HEK293 (cell line): ENCODE measurements at regions not wholly inside any gene's neighbourhood (a gene's known extent, or its start where the extent isn't known, plus 50 kb on each side); places are given as distances from the start of the nearest gene placed in this dataset.

Source experiments
- CTCF ChIA-PET: fragments of 350-600 bp; formaldehyde crosslinking; extraction: SDS; loops from one replicate; lab custom pipeline; 2021; ENCODE audit warnings: antibody characterized with exemption; lab: Yijun Ruan, JAX
- POLR2A ChIA-PET: fragments of 300-600 bp; formaldehyde crosslinking; extraction: SDS; loops from one replicate; lab custom pipeline; 2020; ENCODE audit warnings: antibody characterized with exemption, inconsistent platforms; lab: Yijun Ruan, JAX
- H3K27ac ChIP-seq: fragments of 200-500 bp; sonication (Bioruptor generic); 2 replicates; pipeline ENCODE4 v1.5.1; 2014; ENCODE audit warnings: low read depth, low read length, control low read depth, inconsistent platforms; ENCODE audit errors: extremely low read depth
- H3K36me3 ChIP-seq, 2 experiments: fragments of 200-500 bp in 1 of 2; sonication (Bioruptor generic) in 1 of 2; 1 replicate in 1 of 2; 2 replicates in 1 of 2; pipeline ENCODE4 v1.5.1; 2014 to 2017; ENCODE audit warnings: inconsistent platforms in 2 of 2, low read length in 2 of 2; ENCODE audit not compliant: control insufficient read depth in 2 of 2, insufficient read depth in 1 of 2
- H3K4me1 ChIP-seq: fragments of 200-500 bp; sonication (Bioruptor generic); 2 replicates; pipeline ENCODE4 v1.5.1; 2014; ENCODE audit warnings: mild to moderate bottlenecking, low read length, inconsistent platforms; ENCODE audit not compliant: control insufficient read depth, insufficient read depth
- H3K4me3 ChIP-seq: 2 replicates; pipeline ENCODE4 v1.5.1; 2011; ENCODE audit warnings: low read depth, mild to moderate bottlenecking, control low read depth, low read length, moderate library complexity
- H3K9me3 ChIP-seq: fragments of 200-500 bp; sonication (Bioruptor generic); 2 replicates; pipeline ENCODE4 v1.5.1; 2014; ENCODE audit warnings: low read depth, low read length, inconsistent platforms; ENCODE audit not compliant: control insufficient read depth, insufficient read depth
- HOXD13 ChIP-seq: sonication (generic); formaldehyde crosslinking; IDR thresholded peaks from 2 replicates; pipeline ENCODE4 v1.8.0; 2022; ENCODE audit warnings: missing genetic modification reagents, borderline replicate concordance
- KLF10 ChIP-seq: fragments of 450-650 bp; IDR thresholded peaks from 2 replicates; pipeline ENCODE4 v1.5.1; 2018; ENCODE audit warnings: missing biosample characterization, mild to moderate bottlenecking, missing genetic modification characterization
- KLF16 ChIP-seq: fragments of 450-650 bp; formaldehyde crosslinking; IDR thresholded peaks from 2 replicates; pipeline ENCODE4 v1.5.1; 2017; ENCODE audit warnings: missing biosample characterization, missing genetic modification characterization
- KLF17 ChIP-seq: fragments of 450-650 bp; formaldehyde crosslinking; IDR thresholded peaks from 2 replicates; pipeline ENCODE4 v1.5.1; 2016; ENCODE audit warnings: missing biosample characterization, missing genetic modification characterization
- KLF7 ChIP-seq: fragments of 450-650 bp; formaldehyde crosslinking; IDR thresholded peaks from 2 replicates; pipeline ENCODE4 v1.5.1; 2016; ENCODE audit warnings: missing biosample characterization, missing genetic modification characterization, borderline replicate concordance
- MEIS1 ChIP-seq: sonication (generic); formaldehyde crosslinking; IDR thresholded peaks from 2 replicates; pipeline ENCODE4 v1.8.1; 2022; ENCODE audit warnings: missing genetic modification reagents, mild to moderate bottlenecking, borderline replicate concordance
- PRDM1 ChIP-seq: fragments of 450-650 bp; formaldehyde crosslinking; IDR thresholded peaks from 2 replicates; pipeline ENCODE4; 2016; ENCODE audit warnings: missing biosample characterization, missing genetic modification characterization
- SCRT2 ChIP-seq: fragments of 450-650 bp; formaldehyde crosslinking; IDR thresholded peaks from 2 replicates; pipeline ENCODE4 v1.5.1; 2016; ENCODE audit warnings: missing biosample characterization, missing genetic modification characterization
- ZBTB44 ChIP-seq: fragments of 450-650 bp; IDR thresholded peaks from 2 replicates; pipeline ENCODE4 v1.5.1; 2018; ENCODE audit warnings: missing biosample characterization, mild to moderate bottlenecking, missing genetic modification characterization
- ZBTB6 ChIP-seq: fragments of 450-650 bp; formaldehyde crosslinking; IDR thresholded peaks from 2 replicates; pipeline ENCODE4 v1.5.1; 2017; ENCODE audit warnings: missing biosample characterization, missing genetic modification characterization
- ZNF10 ChIP-seq: fragments of 450-650 bp; formaldehyde crosslinking; IDR thresholded peaks from 2 replicates; pipeline ENCODE4 v1.5.1; 2017; ENCODE audit warnings: missing biosample characterization, missing genetic modification characterization
- ZNF133 ChIP-seq: fragments of 450-650 bp; formaldehyde crosslinking; IDR thresholded peaks from 2 replicates; pipeline ENCODE4 v1.5.1; 2016; ENCODE audit warnings: missing biosample characterization, missing genetic modification characterization
- ZNF174 ChIP-seq: fragments of 450-650 bp; formaldehyde crosslinking; IDR thresholded peaks from 2 replicates; pipeline ENCODE4 v1.5.0; 2017; ENCODE audit warnings: missing biosample characterization, mild to moderate bottlenecking, missing genetic modification characterization
- ZNF2 ChIP-seq: fragments of 450-650 bp; formaldehyde crosslinking; IDR thresholded peaks from 2 replicates; pipeline ENCODE4 v1.5.1; 2016; ENCODE audit warnings: missing biosample characterization, missing genetic modification characterization
- ZNF223 ChIP-seq: fragments of 450-650 bp; formaldehyde crosslinking; IDR thresholded peaks from 2 replicates; pipeline ENCODE4 v1.5.1; 2016; ENCODE audit warnings: missing biosample characterization, missing genetic modification characterization
- ZNF274 ChIP-seq, 2 experiments: fragments of 200-500 bp in 1 of 2; fragments of 450-650 bp in 1 of 2; sonication (Bioruptor generic) in 1 of 2; formaldehyde crosslinking in 1 of 2; IDR thresholded peaks; 2 replicates each; pipeline versions ENCODE4 v1.5.1 to v1.6.1; 2014 to 2016; ENCODE audit warnings: borderline replicate concordance in 1 of 2, inconsistent platforms in 1 of 2, low read length in 1 of 2, missing biosample characterization in 1 of 2, missing genetic modification characterization in 1 of 2
- ZNF423 ChIP-seq: fragments of 450-650 bp; formaldehyde crosslinking; IDR thresholded peaks from 2 replicates; pipeline ENCODE4 v1.5.1; 2016; ENCODE audit warnings: missing biosample characterization, missing genetic modification characterization
- ZNF433 ChIP-seq: fragments of 450-650 bp; formaldehyde crosslinking; IDR thresholded peaks from 2 replicates; pipeline ENCODE4 v1.5.1; 2016; ENCODE audit warnings: missing biosample characterization, missing genetic modification characterization, low read depth
- ZNF518A ChIP-seq: fragments of 450-650 bp; formaldehyde crosslinking; conservative IDR thresholded peaks from 2 replicates; pipeline ENCODE4 v1.5.1; 2016; ENCODE audit warnings: low read depth, missing biosample characterization, missing genetic modification characterization
- ZNF629 ChIP-seq: fragments of 450-650 bp; formaldehyde crosslinking; IDR thresholded peaks from 2 replicates; pipeline ENCODE4 v1.5.1; 2017; ENCODE audit warnings: missing biosample characterization, missing genetic modification characterization
- ZNF747 ChIP-seq: fragments of 450-650 bp; formaldehyde crosslinking; IDR thresholded peaks from 2 replicates; pipeline ENCODE4 v1.5.1; 2016; ENCODE audit warnings: missing biosample characterization, missing genetic modification characterization
- ZNF785 ChIP-seq: fragments of 450-650 bp; formaldehyde crosslinking; IDR thresholded peaks from 2 replicates; pipeline ENCODE4 v1.5.1; 2016; ENCODE audit warnings: missing biosample characterization, missing genetic modification characterization
- ZSCAN23 ChIP-seq: fragments of 450-650 bp; formaldehyde crosslinking; IDR thresholded peaks from 2 replicates; pipeline ENCODE4 v1.5.1; 2016; ENCODE audit warnings: missing biosample characterization, missing genetic modification characterization

- Histone ChIP-seq H3K9me3 (no peaks in the 10 kb centered on the region), H3K4me1 (no peaks in the 10 kb centered on the region), H3K27ac (no peak overlapping the region), H3K4me3 (no peak overlapping the region), H3K36me3 (no peaks in the 10 kb centered on the region)
- TF ChIP-seq ZNF2 (tag by site-specific recombination): no peak
- TF ChIP-seq PRDM1: no peak
- no peak for TF ChIP-seq KLF10
- TF ChIP-seq ZBTB6 (tag by site-specific recombination): no peak
- TF ChIP-seq ZNF133: no peak
- TF ChIP-seq SCRT2: no peak
- no peak for TF ChIP-seq ZNF423 (tag by site-specific recombination)
- no peak for TF ChIP-seq ZNF747 (tag by site-specific recombination)
- no peak for TF ChIP-seq ZSCAN23 (tag by site-specific recombination)
- TF ChIP-seq KLF16 (tag by site-specific recombination): no peak
- TF ChIP-seq ZNF174 (tag by site-specific recombination): no peak
- no peak for TF ChIP-seq ZNF518A (tag by site-specific recombination)
- no peak for TF ChIP-seq ZNF629
- POLR2A ChIA-PET: no interaction called here
- CTCF ChIA-PET: no interaction called here
Measured at GRCh38 chr13:111882351-111882750, 184.6 kb upstream of the SOX1 start.

- POLR2A ChIA-PET: no interaction called here
- no peaks in the 10 kb centered on the region for H3K9me3 ChIP-seq
- TF ChIP-seq ZBTB44: no peak
- no peak for TF ChIP-seq KLF17 (tag by site-specific recombination)
- TF ChIP-seq ZNF10 (tag by site-specific recombination): no peak
- no peak for TF ChIP-seq KLF7 (tag by site-specific recombination)
- TF ChIP-seq KLF10: no peak
- TF ChIP-seq ZNF274 (IDR thresholded peaks at IDR 0.05; ENCODE audit: low read length): no peak
- TF ChIP-seq ZNF274 (tag by site-specific recombination; IDR thresholded peaks at IDR 0.05; ENCODE audit: borderline replicate concordance): no peak
- no peak for TF ChIP-seq MEIS1
- no peak for TF ChIP-seq ZNF785 (tag by site-specific recombination)
- no peak for TF ChIP-seq ZNF223 (tag by site-specific recombination)
- TF ChIP-seq HOXD13: no peak
- TF ChIP-seq ZNF747 (tag by site-specific recombination): no peak
- TF ChIP-seq ZNF433 (tag by site-specific recombination): no peak
- H3K4me3 ChIP-seq: no peak overlapping the region
- no peaks in the 10 kb centered on the region for H3K36me3 ChIP-seq
- no peak overlapping the region for H3K27ac ChIP-seq
- H3K4me1 ChIP-seq: no peaks in the 10 kb centered on the region
- CTCF ChIA-PET: no interaction called here
Measured at GRCh38 chr13:111883571-111884343, 183.2 kb upstream of the SOX1 start.
